ENCODE measurements at regions not wholly inside any gene's neighbourhood (a gene's known extent, or its start where the extent isn't known, plus 50 kb on each side); places are given as distances from the start of the nearest gene placed in this dataset.

DNA sequence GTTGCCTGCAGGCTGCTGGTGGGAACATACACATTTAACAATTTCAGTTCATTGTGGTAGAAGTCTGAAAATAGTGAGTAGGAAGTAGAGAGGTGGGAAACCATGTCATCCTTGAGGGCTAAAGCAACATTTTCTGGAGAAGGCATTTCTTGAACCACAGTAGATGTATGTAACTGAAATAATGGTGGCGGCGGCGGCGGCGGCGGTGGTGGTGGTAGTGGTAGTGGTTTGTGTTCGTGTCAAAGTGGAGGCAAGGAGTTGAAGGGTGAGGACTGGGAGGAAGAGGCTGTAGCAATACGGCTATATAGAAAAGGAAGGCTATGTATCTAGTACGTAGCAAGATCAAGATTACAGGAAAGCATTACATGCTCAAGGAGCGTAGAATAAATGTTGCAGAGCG is 1381.6 kb upstream of the TENM3 start:
- 93% methylated on average over 11 of the region's 11 CpGs for WGBS
- Histone ChIP-seq H3K36me3 (no peaks in the 10 kb centered on the region), H3K4me3 (no peak overlapping the region), H3K27ac (replicated peaks in 1 of 4) (no peak overlapping the region), H3K9me3 (peaks cover 0 to 15% (median 0%) of the 10 kb centered on the region in 4 donors), H3K4me1 (no peaks in the 10 kb centered on the region), H3K27me3 (no peaks in the 10 kb centered on the region)
- intact Hi-C loops (cut with DNase I), result no loop called here
- DNase-seq (ENCODE audit: extremely low spot score), result no peak
- no peak for TF ChIP-seq EP300 (IDR thresholded peaks at IDR 0.05)
- TF ChIP-seq POLR2A (IDR thresholded peaks at IDR 0.05; ENCODE audit: low read depth), result no peak
- no peak for TF ChIP-seq CTCF (IDR thresholded peaks at IDR 0.05)
- TF ChIP-seq POLR2AphosphoS5 (IDR thresholded peaks at IDR 0.05), result no peak

DNA sequence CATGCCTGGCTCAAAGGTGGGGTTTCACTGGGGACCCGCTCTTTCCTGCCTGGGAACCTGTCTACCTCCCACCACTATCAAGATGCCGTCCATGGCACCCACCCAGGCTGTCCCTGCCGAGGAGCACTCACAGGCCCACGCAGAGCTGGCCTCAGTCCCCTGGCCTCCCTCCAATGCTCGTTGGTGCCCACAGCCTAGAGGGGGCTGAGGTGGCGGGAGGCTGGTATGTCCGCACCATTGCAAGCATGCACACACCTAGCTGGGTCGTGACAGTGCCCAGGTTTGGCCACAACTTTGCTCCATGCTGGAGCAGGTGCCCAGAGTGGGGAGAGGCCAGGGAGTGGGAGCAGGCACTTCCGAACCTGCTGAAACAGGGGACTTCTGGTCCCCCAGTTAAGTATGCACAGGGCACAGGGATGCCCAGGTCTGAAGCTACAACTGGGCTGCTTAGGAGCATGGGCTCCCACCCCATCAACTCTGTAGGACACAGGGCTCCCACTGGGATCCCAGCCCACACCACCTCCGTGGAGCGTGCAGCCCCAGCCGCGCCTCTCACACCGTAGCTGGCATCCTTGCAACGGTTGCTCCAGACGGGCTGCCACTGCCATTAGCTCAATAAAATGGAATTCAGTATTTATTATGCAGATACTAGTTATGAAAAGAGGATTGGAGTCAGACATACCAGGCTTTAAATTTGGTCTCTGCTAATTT is 1376.1 kb upstream of the TENM3 start:
- TF ChIP-seq CTCF (IDR thresholded peaks at IDR 0.05) (no peak), EP300 (IDR thresholded peaks at IDR 0.05) (no peak)

GRCh38 chr4:180870623-180871022 is 1372.6 kb upstream of the TENM3 start:
- intact Hi-C loops (cut with DNase I), result no loop called here
- peaks cover 0 to 22% (median 0%) of the 10 kb centered on the region in 4 donors for H3K9me3 ChIP-seq
- TF ChIP-seq POLR2AphosphoS5 (IDR thresholded peaks at IDR 0.05) (no peak), CTCF (IDR thresholded peaks at IDR 0.05) (no peak), POLR2A (IDR thresholded peaks at IDR 0.05; ENCODE audit: low read depth) (no peak), EP300 (IDR thresholded peaks at IDR 0.05) (no peak)
- no peaks in the 10 kb centered on the region for H3K4me1 ChIP-seq
- no peaks in the 10 kb centered on the region for H3K27me3 ChIP-seq
- H3K27ac ChIP-seq (replicated peaks in 1 of 4), result no peak overlapping the region
- WGBS, result 62% methylated on average over 2 of the region's 2 CpGs
- H3K36me3 ChIP-seq, result no peaks in the 10 kb centered on the region
- no peak for DNase-seq (ENCODE audit: extremely low spot score)
- no peak overlapping the region for H3K4me3 ChIP-seq

More for the DNA sequence above, 1376.1 kb upstream of the TENM3 start:
- no peak for DNase-seq (ENCODE audit: extremely low spot score)
- Histone ChIP-seq H3K4me1 (no peaks in the 10 kb centered on the region), H3K4me3 (no peak overlapping the region), H3K36me3 (no peaks in the 10 kb centered on the region), H3K27ac (replicated peaks in 1 of 4) (no peak overlapping the region), H3K27me3 (no peaks in the 10 kb centered on the region), H3K9me3 (peaks cover 0 to 16% (median 0%) of the 10 kb centered on the region in 4 donors)
- intact Hi-C loops (cut with DNase I), result no loop called here
- 79% methylated on average over 8 of the region's 16 CpGs for WGBS

- DNase-seq (ENCODE audit: extremely low spot score), result no peak
- intact Hi-C loops (cut with DNase I), result no loop called here
- Histone ChIP-seq H3K9me3 (no peaks in the 10 kb centered on the region), H3K4me3 (no peak overlapping the region), H3K36me3 (no peaks in the 10 kb centered on the region), H3K27me3 (no peaks in the 10 kb centered on the region), H3K4me1 (no peaks in the 10 kb centered on the region), H3K27ac (replicated peaks in 1 of 4) (no peak overlapping the region)
- WGBS, result 0% methylated on average over 1 of the region's 1 CpG
- TF ChIP-seq POLR2AphosphoS5 (IDR thresholded peaks at IDR 0.05), result no peak
- no peak for TF ChIP-seq EP300 (IDR thresholded peaks at IDR 0.05)
- TF ChIP-seq CTCF (IDR thresholded peaks at IDR 0.05), result no peak
- TF ChIP-seq POLR2A (IDR thresholded peaks at IDR 0.05; ENCODE audit: low read depth), result no peak
These were observed 1344.9 kb upstream of the TENM3 start for GRCh38 chr4:180898305-180898704.

DNA sequence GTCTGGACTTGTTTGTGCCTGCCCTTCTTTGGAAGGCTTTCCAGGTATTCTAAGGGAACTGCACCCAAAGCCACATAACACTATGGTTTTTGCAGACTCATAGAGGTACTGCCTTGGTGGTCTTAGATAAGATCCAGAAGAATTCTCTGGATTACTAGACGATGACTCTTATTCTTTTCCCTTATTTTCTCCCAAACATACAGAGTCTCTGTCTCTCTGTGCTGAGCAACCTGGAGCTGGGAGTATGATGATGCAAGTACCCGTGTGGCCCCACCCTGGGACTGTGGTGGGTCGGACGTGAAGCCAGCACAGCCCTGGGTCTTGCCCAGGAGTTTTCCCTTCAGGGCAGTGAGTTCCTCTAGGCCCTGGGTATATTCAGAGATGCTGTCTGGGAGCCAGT is 1342.4 kb upstream of the TENM3 start:
- H3K36me3 ChIP-seq, result no peaks in the 10 kb centered on the region
- DNase-seq (ENCODE audit: extremely low spot score), result no peak
- 84% methylated on average over 4 of the region's 4 CpGs for WGBS
- no peak overlapping the region for H3K4me3 ChIP-seq
- H3K4me1 ChIP-seq, result no peaks in the 10 kb centered on the region
- intact Hi-C loops (cut with DNase I), result no loop called here
- TF ChIP-seq POLR2A (IDR thresholded peaks at IDR 0.05; ENCODE audit: low read depth) (no peak), POLR2AphosphoS5 (IDR thresholded peaks at IDR 0.05) (no peak), CTCF (IDR thresholded peaks at IDR 0.05) (no peak), EP300 (IDR thresholded peaks at IDR 0.05) (no peak)
- H3K27me3 ChIP-seq, result no peaks in the 10 kb centered on the region
- no peak overlapping the region for H3K27ac ChIP-seq (replicated peaks in 1 of 4)
- no peaks in the 10 kb centered on the region for H3K9me3 ChIP-seq

Measured in esophagus muscularis mucosa (tissue), 4 donors.